NCI-H774 (cell line): ENCODE measurements at regions not wholly inside any gene's neighbourhood (a gene's known extent, or its start where the extent isn't known, plus 50 kb on each side); places are given as distances from the start of the nearest gene placed in this dataset.
"Not testable (repeated sequence)": the region's sequence is repeated elsewhere in the genome, so short reads cannot be mapped to it uniquely, and the experiment has no call there.

ENCODE experiments used
- DNase-seq: peaks from one replicate; lab custom pipeline; 2025; lab: John Stamatoyannopoulos, UW

DNA sequence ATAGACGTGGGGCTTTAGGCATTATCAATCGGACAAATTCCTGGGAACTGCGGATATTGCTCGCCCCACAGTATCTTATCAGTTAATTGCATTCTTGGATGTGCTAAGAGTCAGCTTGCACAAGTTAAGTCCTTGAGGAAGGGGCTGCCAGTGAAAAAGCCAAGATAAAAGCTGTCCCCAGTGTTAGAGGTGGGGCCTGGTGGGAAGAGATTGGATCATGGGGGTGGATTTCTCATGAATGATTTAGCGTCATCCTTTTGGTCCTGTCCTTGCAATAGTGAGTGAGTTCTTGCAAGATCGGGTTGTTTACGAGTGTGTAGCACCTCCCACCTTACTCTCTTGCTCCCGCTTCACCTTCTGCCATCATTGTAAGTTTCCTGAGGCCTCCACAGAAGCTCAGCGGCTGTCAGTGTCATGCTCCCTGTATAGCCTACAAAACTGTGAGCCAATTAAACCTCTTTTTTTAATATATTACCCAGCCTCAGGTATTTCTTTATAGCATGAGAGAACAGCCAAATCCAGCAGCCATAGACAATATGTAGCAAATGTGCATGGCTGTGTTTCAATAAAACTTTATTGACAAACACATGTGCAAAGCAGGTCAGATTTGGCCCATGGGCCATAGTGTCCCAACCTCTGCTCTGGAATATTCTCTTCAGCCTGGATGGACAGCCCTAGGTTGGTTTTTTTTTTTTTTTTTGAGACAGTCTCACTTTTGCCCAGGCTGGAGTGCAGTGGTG is 189.2 kb downstream of the OTOP1 start:
- DNase-seq = not testable (repeated sequence)

- not testable (repeated sequence) for DNase-seq
Measured at GRCh38 chr4:4045823-4046222, 180.9 kb downstream of the OTOP1 start.

DNA sequence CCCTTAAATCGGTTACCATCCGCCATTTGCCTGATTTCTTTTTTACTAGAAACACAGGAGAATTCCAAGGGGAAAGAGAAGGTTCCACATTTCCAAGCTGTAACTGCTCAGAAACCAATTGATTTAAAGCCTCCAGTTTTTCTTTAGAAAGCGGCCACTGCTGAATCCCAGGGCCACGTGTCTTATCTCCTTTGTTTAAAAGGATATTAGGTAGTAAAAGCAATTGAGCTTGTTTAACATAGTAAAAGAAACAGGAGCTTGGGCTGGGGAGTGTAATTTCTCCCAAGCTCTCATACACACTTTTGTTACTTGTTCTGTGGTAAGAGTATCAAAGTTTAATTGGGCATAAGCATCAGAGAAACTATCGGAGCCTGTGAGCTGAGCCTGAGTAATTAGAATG is 180.0 kb downstream of the OTOP1 start:
- not testable (repeated sequence) for DNase-seq

- not testable (repeated sequence) for DNase-seq
Measured at GRCh38 chr4:4047202-4047601, 179.5 kb downstream of the OTOP1 start.

DNA sequence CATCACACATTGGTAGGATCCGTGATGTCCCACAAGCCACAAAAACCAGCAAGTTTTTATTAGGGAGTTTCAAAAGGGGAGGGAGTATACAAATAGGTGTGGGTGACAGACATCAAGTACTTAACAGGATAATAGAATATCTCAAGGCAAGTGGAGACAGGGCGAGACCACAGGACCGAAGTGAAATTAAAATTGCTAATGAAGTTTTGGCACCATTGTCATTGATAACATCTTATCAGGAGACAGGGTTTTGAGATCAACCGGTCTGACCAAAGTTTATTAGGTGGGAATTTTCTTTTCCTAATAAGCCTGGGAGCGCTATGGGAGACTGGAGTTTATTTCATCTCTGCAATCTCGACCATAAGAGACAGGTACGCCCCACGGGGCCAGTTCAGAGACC is 178.5 kb downstream of the OTOP1 start:
- DNase-seq = not testable (repeated sequence)

- not testable (repeated sequence) for DNase-seq
Measured at GRCh38 chr4:4050781-4051180, 175.9 kb downstream of the OTOP1 start.

GRCh38 chr4:4052933-4053332 is 173.8 kb downstream of the OTOP1 start:
- DNase-seq = not testable (repeated sequence)

GRCh38 chr4:4057226-4057625 is 169.5 kb downstream of the OTOP1 start:
- not testable (repeated sequence) for DNase-seq

GRCh38 chr4:4084171-4084570 is 142.6 kb downstream of the OTOP1 start:
- DNase-seq = not testable (repeated sequence)

DNA sequence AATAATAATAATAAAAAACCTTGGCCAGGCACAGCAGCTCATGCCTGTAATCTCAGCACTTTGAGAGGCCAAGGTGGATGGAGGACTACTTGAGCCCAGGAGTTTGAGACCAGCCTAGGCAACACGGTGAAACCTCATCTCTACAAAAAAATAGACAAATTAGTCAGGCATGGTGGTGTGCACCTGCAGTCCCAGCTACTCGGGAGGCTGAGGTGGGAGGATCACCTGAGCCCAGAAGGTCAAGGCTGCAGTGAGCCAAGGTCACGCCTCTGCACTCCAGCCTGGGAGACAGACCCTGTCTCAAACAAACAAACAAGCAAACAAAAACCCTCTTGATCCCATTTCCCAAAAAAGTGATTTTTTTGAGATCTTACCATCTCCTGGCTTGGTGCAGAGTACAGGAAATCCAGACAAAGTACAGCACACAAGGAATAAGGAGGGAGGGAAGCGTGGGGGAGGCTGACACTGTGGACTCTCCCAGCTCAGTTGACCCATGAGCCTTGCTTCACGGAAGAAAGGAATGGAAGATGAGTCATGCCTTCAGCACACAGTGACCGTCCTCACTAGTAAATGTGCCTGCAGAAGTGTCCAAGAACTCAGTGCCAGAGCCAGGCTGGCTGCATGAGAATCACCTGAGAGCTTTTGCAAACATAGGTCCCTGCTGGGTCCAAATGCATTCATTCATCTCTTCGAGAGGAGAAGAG is 136.9 kb downstream of the OTOP1 start:
- DNase-seq = not testable (repeated sequence)

GRCh38 chr4:4090720-4091119 is 136.0 kb downstream of the OTOP1 start:
- DNase-seq = not testable (repeated sequence)

DNA sequence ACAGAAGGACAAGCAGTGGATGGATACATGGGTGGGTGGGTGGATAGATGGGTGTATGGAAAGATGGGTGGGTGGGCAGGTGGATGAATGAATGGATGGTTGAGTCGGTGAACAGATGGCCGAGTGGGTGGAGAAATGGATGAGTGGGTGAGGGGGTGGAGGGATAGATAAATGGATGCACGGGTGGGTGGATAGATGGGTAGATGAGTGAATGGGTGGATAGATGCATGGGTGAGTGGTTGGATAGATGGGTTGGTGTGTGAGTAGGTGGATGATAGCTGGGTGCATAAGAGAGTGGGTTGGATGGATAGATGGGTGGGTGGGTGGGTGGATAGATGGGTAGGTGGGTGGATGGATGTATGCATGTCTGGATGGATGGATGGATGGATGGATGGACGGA is 134.6 kb downstream of the OTOP1 start:
- not testable (repeated sequence) for DNase-seq

DNA sequence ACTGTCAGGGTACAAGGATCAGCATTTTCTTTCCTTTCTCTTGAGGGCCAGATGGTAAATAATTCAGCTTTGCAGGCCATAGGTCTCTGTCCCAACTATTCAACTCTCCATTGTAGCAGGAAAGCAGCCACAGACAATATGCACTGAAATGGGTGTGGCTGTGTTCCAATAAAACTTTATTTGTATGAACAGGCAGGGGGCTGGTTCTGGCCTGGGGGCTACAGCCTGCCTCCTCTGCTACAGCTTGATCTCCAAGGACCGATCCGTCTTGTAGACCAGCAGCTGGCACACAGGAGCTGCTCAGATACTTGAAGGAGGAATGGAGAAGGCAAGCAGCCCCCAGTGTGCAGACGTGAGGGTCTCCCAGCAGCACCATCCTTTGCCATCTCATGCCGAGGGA is 127.1 kb downstream of the OTOP1 start:
- not testable (repeated sequence) for DNase-seq

DNA sequence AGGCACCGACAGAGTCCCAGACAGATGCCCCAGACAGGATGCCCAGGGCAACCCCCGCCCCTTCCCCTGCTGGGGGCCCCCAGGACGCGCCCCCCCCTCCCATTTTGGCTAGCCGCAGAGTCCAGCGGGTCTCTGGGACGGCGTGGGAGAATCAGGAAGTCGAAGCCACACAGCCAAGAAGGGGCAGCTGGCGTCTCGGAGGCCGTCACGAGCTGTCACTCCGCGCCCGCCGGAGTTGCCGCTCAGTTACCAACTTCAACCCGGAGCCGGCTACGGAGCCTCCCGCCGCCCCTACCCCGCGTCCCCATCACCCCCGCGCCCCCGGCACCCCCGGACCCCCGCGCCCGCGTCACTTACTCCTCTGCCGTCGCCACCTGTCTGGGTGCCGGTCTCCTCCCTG is 119.8 kb downstream of the OTOP1 start:
- not testable (repeated sequence) for DNase-seq

GRCh38 chr4:4107411-4108107 is 119.2 kb downstream of the OTOP1 start:
- peak; percentile 45 for DNase-seq

DNA sequence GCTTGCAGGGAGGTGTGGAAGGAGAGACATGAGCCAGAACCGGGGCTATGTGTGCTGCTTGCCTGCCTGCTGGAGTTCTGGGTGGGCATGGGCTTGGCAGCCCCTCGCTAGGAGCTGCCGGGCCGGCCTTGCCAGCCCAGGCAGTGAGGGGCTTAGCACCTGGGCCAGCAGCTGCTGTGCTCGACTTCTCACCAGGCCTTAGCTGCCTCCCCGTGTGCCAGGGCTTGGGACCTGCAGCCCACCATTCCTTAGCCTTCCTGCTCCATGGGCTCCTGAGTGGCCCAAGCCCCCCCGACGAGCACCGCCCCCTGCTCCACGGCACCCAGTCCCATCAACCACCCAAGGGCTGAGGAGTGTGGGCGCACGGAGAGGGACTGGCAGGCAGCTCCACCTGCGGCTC is 111.3 kb downstream of the OTOP1 start:
- not testable (repeated sequence) for DNase-seq

- DNase-seq = not testable (repeated sequence)
Measured at GRCh38 chr4:4116901-4117300, 109.8 kb downstream of the OTOP1 start.

DNA sequence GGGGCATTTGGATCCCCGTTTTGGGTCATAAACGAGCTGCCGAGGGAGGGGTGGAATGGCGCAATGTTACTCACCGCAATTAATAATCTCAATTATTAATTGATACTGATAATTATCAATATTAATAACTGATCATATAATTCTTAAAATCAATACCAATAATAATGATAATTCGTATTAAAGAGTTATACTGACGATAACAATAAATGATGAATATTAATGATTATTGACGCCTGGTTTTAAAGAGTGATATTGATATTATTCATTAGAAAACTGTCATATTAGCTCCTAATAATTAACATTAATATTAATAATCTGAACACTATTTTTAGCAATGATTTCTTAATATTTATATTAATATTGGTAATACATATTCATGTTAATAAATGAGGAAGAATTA is 92.4 kb downstream of the OTOP1 start:
- DNase-seq = not testable (repeated sequence)

DNA sequence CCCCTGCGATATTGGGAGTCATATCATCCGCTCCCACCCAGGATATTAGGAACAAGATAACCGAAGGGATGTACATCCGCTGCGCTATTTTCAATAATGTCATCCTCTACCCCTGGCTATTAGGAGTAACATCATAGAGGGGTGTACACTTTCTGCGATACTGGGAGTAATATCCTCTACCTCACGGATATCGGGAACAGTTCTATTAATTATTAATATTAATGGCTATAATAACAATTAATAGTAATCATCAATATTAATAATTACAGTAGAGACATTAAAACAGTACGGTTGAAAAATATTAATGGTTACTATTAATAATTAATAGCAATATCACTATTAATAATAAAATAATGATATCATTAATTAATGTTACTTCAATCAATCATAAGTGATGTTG is 90.1 kb downstream of the OTOP1 start:
- DNase-seq = not testable (repeated sequence)
